Ishikawa (cell line): ENCODE measurements at regions not wholly inside any gene's neighbourhood (a gene's known extent, or its start where the extent isn't known, plus 50 kb on each side); places are given as distances from the start of the nearest gene placed in this dataset.

Experiments used
- CEBPB ChIP-seq: IDR thresholded peaks from 2 replicates; pipeline ENCODE4 v1.6.1; 2012
- CREB1 ChIP-seq: IDR thresholded peaks from 2 replicates; pipeline ENCODE4 v1.6.1; 2012; ENCODE audit warnings: low read depth
- EGR1 ChIP-seq: IDR thresholded peaks from 2 replicates; pipeline ENCODE4 v1.6.1; 2012
- EP300 ChIP-seq: IDR thresholded peaks from 2 replicates; pipeline ENCODE4 v1.6.1; 2012; ENCODE audit warnings: borderline replicate concordance
- FOXM1 ChIP-seq: IDR thresholded peaks from 2 replicates; pipeline ENCODE4 v1.6.1; 2012; ENCODE audit warnings: low read depth, borderline replicate concordance
- NFIC ChIP-seq: IDR thresholded peaks from 2 replicates; pipeline ENCODE4 v1.6.1; 2012
- RAD21 ChIP-seq: IDR thresholded peaks from 2 replicates; pipeline ENCODE4 v1.6.1; 2012; ENCODE audit warnings: low read depth
- TAF1 ChIP-seq: IDR thresholded peaks from 2 replicates; pipeline ENCODE4 v1.6.1; 2012; ENCODE audit warnings: low read depth, mild to moderate bottlenecking
- TCF12 ChIP-seq: IDR thresholded peaks from 2 replicates; pipeline ENCODE4 v1.6.1; 2012; ENCODE audit warnings: low read depth
- TEAD4 ChIP-seq: IDR thresholded peaks from 2 replicates; pipeline ENCODE4 v1.6.1; 2012
- YY1 ChIP-seq: IDR thresholded peaks from 2 replicates; pipeline ENCODE4 v1.6.1; 2012; ENCODE audit warnings: low read depth
- ZBTB7A ChIP-seq: IDR thresholded peaks from 2 replicates; pipeline ENCODE4 v1.6.1; 2012; ENCODE audit warnings: low read depth
- TF ChIP-seq, protein P1 (sequence below): IDR thresholded peaks from 2 replicates; pipeline ENCODE4 v1.6.1; 2012; ENCODE audit warnings: low read depth, mild to moderate bottlenecking
- TF ChIP-seq, protein P2 (sequence below): IDR thresholded peaks from 2 replicates; pipeline ENCODE4 v1.6.1; 2012
- TF ChIP-seq, protein P3 (sequence below): IDR thresholded peaks from 2 replicates; pipeline ENCODE4 v1.6.1; 2012

DNA sequence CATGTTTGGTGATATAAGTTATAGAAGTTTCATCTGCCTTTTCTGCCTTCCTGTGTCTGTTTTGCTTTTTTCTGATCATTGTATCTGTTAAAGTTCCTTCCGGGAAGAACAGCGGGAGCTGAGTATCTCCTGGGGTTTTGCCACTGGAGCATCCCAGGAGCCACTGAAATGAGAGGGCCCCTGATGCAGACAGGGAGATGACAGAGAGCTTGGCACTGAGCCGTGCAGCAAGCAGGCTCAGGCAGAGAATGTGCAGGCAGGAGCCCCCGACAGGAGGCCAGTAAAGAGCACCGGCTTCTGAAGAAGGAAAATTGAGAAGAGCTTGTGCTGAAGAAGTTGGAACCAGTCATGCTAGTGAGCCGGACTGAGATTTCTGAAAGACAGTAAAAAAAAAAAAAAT, 137.8 kb downstream of the TDRD15 start:
- TF ChIP-seq, protein P1, sequence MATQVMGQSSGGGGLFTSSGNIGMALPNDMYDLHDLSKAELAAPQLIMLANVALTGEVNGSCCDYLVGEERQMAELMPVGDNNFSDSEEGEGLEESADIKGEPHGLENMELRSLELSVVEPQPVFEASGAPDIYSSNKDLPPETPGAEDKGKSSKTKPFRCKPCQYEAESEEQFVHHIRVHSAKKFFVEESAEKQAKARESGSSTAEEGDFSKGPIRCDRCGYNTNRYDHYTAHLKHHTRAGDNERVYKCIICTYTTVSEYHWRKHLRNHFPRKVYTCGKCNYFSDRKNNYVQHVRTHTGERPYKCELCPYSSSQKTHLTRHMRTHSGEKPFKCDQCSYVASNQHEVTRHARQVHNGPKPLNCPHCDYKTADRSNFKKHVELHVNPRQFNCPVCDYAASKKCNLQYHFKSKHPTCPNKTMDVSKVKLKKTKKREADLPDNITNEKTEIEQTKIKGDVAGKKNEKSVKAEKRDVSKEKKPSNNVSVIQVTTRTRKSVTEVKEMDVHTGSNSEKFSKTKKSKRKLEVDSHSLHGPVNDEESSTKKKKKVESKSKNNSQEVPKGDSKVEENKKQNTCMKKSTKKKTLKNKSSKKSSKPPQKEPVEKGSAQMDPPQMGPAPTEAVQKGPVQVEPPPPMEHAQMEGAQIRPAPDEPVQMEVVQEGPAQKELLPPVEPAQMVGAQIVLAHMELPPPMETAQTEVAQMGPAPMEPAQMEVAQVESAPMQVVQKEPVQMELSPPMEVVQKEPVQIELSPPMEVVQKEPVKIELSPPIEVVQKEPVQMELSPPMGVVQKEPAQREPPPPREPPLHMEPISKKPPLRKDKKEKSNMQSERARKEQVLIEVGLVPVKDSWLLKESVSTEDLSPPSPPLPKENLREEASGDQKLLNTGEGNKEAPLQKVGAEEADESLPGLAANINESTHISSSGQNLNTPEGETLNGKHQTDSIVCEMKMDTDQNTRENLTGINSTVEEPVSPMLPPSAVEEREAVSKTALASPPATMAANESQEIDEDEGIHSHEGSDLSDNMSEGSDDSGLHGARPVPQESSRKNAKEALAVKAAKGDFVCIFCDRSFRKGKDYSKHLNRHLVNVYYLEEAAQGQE: no peak
- TF ChIP-seq FOXM1: no peak
- TF ChIP-seq EGR1: no peak
- TF ChIP-seq CREB1: no peak
- TF ChIP-seq, protein P2, sequence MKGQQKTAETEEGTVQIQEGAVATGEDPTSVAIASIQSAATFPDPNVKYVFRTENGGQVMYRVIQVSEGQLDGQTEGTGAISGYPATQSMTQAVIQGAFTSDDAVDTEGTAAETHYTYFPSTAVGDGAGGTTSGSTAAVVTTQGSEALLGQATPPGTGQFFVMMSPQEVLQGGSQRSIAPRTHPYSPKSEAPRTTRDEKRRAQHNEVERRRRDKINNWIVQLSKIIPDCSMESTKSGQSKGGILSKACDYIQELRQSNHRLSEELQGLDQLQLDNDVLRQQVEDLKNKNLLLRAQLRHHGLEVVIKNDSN: no peak
- no peak for TF ChIP-seq YY1
- TF ChIP-seq TCF12: no peak
- TF ChIP-seq, protein P3, sequence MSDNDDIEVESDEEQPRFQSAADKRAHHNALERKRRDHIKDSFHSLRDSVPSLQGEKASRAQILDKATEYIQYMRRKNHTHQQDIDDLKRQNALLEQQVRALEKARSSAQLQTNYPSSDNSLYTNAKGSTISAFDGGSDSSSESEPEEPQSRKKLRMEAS: no peak
- TF ChIP-seq RAD21: no peak
- TF ChIP-seq TAF1: no peak
- TF ChIP-seq TEAD4: no peak
- TF ChIP-seq EP300: no peak
- no peak for TF ChIP-seq CEBPB
- no peak for TF ChIP-seq ZBTB7A
- TF ChIP-seq NFIC: no peak

DNA sequence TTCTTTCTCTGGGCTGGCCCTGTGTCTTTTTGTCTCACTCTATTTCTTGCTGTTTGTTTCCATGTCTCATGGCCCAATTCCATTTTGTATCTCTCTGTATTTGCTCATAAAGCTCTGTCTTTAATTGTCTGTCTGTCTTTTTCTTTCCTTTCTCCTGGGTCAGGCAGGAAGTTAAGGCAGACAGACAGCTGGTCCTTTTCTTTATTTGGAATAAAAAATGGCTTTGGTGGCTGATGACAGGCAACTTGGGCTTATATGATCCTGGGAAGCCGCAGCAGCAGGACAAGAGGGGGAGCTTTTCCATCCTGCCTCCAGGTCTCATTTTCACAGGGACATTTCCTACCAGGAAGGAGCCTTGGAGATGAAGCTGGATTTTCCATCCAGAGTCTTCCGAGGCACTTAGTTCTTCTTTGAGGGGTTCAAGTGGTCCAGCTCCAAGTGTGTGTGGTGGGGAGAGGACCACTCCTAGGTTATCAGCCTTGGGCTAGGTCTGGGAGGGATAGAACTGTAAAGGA, 138.7 kb downstream of the TDRD15 start:
- TF ChIP-seq, protein P3: no peak
- TF ChIP-seq CEBPB: no peak
- TF ChIP-seq YY1: no peak
- no peak for TF ChIP-seq EP300
- TF ChIP-seq TEAD4: no peak
- TF ChIP-seq ZBTB7A: no peak
- TF ChIP-seq TCF12: no peak
- TF ChIP-seq FOXM1: no peak
- no peak for TF ChIP-seq RAD21
- TF ChIP-seq, protein P2: no peak
- TF ChIP-seq CREB1: no peak
- TF ChIP-seq NFIC: no peak
- TF ChIP-seq, protein P1: no peak
- TF ChIP-seq TAF1: no peak
- TF ChIP-seq EGR1: no peak

DNA sequence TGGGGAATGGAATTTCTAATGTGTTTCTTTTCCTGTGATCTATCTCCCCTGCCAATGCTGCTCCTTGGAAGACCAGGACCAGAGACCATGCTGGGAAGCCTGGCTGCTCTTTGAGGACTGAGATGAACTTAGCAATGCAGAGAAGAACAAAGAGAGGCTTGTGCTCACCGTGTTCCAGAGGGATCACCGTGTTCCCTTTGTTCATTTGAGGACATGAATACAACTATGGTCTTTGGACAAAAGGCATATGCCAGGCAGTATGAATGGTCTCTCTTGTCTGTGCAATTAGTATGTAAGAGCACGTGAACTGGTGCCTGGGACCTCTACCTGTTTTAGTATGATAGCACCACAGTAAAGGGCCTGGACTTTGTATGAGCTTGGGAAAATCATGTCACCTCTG, 139.9 kb downstream of the TDRD15 start:
- TF ChIP-seq, protein P1: no peak
- TF ChIP-seq CREB1: no peak
- no peak for TF ChIP-seq EGR1
- no peak for TF ChIP-seq FOXM1
- TF ChIP-seq, protein P3: no peak
- no peak for TF ChIP-seq RAD21
- no peak for TF ChIP-seq YY1
- TF ChIP-seq TEAD4: no peak
- TF ChIP-seq ZBTB7A: no peak

DNA sequence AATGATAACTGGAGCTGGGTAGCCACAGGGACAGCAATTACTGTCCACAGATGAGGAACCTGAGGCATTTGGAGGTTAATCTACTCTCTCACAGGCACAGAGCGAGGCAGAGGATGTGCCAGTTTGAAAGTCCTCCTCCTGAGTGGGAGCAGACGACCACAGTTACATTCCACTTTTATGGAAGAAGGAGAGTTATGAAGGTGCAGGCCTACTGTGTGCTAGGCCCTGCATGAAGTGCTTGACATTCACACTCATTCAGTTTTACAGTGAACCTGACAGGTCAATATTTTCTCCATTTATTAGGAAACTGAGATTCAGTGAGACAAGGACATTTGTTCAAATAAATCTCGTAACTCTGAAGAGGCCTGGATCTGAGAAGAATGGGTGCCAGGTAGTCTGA, 142.0 kb downstream of the TDRD15 start:
- TF ChIP-seq CREB1 (no peak), FOXM1 (no peak), TCF12 (no peak), RAD21 (no peak), TEAD4 (no peak), TAF1 (no peak), CEBPB (no peak)
- TF ChIP-seq, protein P1: no peak
- TF ChIP-seq, protein P3: no peak
